BLaER1 (cell line): ENCODE measurements at regions not wholly inside any gene's neighbourhood (a gene's known extent, or its start where the extent isn't known, plus 50 kb on each side); places are given as distances from the start of the nearest gene placed in this dataset.
"Not testable (repeated sequence)": the region's sequence is repeated elsewhere in the genome, so short reads cannot be mapped to it uniquely, and the experiment has no call there.

Source experiments
- H3K27ac ChIP-seq: shearing (Covaris generic); formaldehyde crosslinking; 2 replicates; pipeline ENCODE4 v1.8.1; 2022
- H3K27me3 ChIP-seq: shearing (Covaris generic); formaldehyde crosslinking; 2 replicates; pipeline ENCODE4 v1.8.1; 2022
- H3K36me3 ChIP-seq: shearing (Covaris generic); formaldehyde crosslinking; 2 replicates; pipeline ENCODE4 v1.8.1; 2022
- H3K4me1 ChIP-seq: shearing (Covaris generic); formaldehyde crosslinking; 2 replicates; pipeline ENCODE4 v1.8.1; 2022
- H3K4me2 ChIP-seq: shearing (Covaris generic); formaldehyde crosslinking; 2 replicates; pipeline ENCODE4 v1.8.1; 2022
- H3K4me3 ChIP-seq: shearing (Covaris generic); formaldehyde crosslinking; 2 replicates; pipeline ENCODE4 v1.8.1; 2022
- H3K9ac ChIP-seq: shearing (Covaris generic); formaldehyde crosslinking; 2 replicates; pipeline ENCODE4 v1.8.1; 2022
- H3K9me3 ChIP-seq: shearing (Covaris generic); formaldehyde crosslinking; 2 replicates; pipeline ENCODE4 v1.8.1; 2022
- H4K20me1 ChIP-seq: shearing (Covaris generic); formaldehyde crosslinking; 2 replicates; pipeline ENCODE4 v1.8.1; 2022
- Cebpa-rat ChIP-seq: shearing (Covaris generic); IDR thresholded peaks from 2 replicates; pipeline ENCODE4 v1.8.1; 2022

DNA sequence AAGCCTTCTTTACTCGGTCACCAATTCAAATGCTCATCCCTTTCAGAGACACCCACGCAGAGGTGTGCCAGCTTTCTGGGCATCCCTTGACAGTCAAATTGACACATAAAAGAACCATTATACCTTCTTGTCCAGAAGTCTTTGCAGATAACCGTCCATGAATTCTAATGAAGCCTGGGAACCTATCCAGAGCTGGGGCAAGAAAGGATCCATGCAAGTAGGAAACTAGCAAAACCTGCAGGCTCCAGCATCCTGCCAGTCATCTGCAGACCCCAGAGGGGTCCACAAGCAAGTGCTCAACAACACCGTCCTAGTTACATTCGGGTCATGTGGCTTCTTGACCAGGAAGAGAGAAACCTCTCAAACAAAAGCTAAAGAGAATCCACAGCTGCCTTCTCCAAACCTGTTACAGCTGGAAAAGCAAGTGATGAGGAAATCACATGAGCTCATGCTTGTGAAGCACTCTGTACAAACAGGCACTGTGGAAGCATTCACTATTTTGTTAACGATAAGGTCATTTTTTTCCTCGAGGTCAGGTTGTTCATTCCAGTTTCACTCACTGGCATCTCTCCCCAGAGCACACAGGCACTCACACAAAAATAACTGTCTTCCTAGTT is 80.2 kb upstream of the DMRT1 start:
- H3K27ac ChIP-seq: no peak overlapping the region
- H3K4me3 ChIP-seq: no peak overlapping the region
- no peak overlapping the region for H3K9ac ChIP-seq
- no peak for TF ChIP-seq Cebpa-rat
- peaks cover 18% of the 10 kb centered on the region for H3K4me1 ChIP-seq
- no peaks in the 10 kb centered on the region for H3K36me3 ChIP-seq
- H3K4me2 ChIP-seq: peak overlapping the region; percentile 47
- H4K20me1 ChIP-seq: no peaks in the 10 kb centered on the region
- no peaks in the 10 kb centered on the region for H3K9me3 ChIP-seq
- no peaks in the 10 kb centered on the region for H3K27me3 ChIP-seq

- no peak overlapping the region for H3K27ac ChIP-seq
- no peaks in the 10 kb centered on the region for H3K9me3 ChIP-seq
- no peak overlapping the region for H3K4me3 ChIP-seq
- no peak overlapping the region for H3K4me2 ChIP-seq
- H3K36me3 ChIP-seq: no peaks in the 10 kb centered on the region
- H4K20me1 ChIP-seq: no peaks in the 10 kb centered on the region
- H3K9ac ChIP-seq: no peak overlapping the region
- H3K27me3 ChIP-seq: no peaks in the 10 kb centered on the region
- H3K4me1 ChIP-seq: peaks cover 16% of the 10 kb centered on the region
- TF ChIP-seq Cebpa-rat: no peak
Measured at GRCh38 chr9:761793-762560, 79.5 kb upstream of the DMRT1 start.

GRCh38 chr9:763692-764091 is 77.8 kb upstream of the DMRT1 start:
- H4K20me1 ChIP-seq: no peaks in the 10 kb centered on the region
- no peaks in the 10 kb centered on the region for H3K9me3 ChIP-seq
- no peak for TF ChIP-seq Cebpa-rat
- H3K4me1 ChIP-seq: peaks cover 16% of the 10 kb centered on the region
- no peaks in the 10 kb centered on the region for H3K27me3 ChIP-seq
- no peak overlapping the region for H3K4me2 ChIP-seq
- no peaks in the 10 kb centered on the region for H3K36me3 ChIP-seq
- H3K9ac ChIP-seq: no peak overlapping the region
- H3K4me3 ChIP-seq: no peak overlapping the region
- no peak overlapping the region for H3K27ac ChIP-seq

- H3K4me2 ChIP-seq: no peak overlapping the region
- H3K27ac ChIP-seq: no peak overlapping the region
- H3K9me3 ChIP-seq: no peaks in the 10 kb centered on the region
- H3K4me3 ChIP-seq: no peak overlapping the region
- no peaks in the 10 kb centered on the region for H4K20me1 ChIP-seq
- H3K4me1 ChIP-seq: peaks cover 16% of the 10 kb centered on the region
- no peaks in the 10 kb centered on the region for H3K27me3 ChIP-seq
- no peak overlapping the region for H3K9ac ChIP-seq
- TF ChIP-seq Cebpa-rat: no peak
- H3K36me3 ChIP-seq: no peaks in the 10 kb centered on the region
Measured at GRCh38 chr9:764105-764524, 77.4 kb upstream of the DMRT1 start.

GRCh38 chr9:764986-765385 is 76.5 kb upstream of the DMRT1 start:
- peaks cover 15% of the 10 kb centered on the region for H3K4me1 ChIP-seq
- H3K4me2 ChIP-seq: no peak overlapping the region
- H3K4me3 ChIP-seq: no peak overlapping the region
- H3K27ac ChIP-seq: no peak overlapping the region
- no peak overlapping the region for H3K9ac ChIP-seq
- H4K20me1 ChIP-seq: no peaks in the 10 kb centered on the region
- no peaks in the 10 kb centered on the region for H3K27me3 ChIP-seq
- TF ChIP-seq Cebpa-rat: no peak
- H3K36me3 ChIP-seq: no peaks in the 10 kb centered on the region
- 0 out of 2 replicates have a peak, but pooled peaks cover 5% of the 10 kb centered on the region for H3K9me3 ChIP-seq

DNA sequence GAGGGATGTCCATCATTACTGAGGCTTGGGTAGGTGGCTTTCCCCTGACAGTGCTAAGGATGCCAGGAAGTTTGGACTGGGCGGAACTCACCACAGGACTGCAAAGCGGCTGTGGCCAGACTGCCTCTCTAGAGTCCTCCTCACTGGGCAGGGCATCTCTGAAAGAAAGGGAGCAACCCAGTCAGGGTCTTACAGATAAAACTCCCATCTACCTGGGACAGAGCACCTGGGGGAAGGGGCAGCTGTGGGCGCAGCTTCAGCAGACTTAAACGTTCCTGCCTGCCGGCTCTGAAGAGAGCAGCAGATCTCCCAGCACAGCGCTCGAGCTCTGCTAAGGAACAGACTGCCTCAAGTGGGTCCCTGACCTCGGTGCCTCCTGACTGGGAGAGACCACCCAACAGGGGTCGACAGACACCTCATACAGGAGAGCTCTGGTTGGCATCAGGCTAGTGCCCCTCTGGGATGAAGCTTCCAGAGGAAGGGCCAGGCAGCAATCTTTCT is 74.4 kb upstream of the DMRT1 start:
- H3K27ac ChIP-seq, H3K4me2 ChIP-seq, H3K4me1 ChIP-seq, H3K36me3 ChIP-seq, H3K9me3 ChIP-seq, H3K4me3 ChIP-seq, H3K27me3 ChIP-seq, H4K20me1 ChIP-seq, H3K9ac ChIP-seq: not testable (repeated sequence)

DNA sequence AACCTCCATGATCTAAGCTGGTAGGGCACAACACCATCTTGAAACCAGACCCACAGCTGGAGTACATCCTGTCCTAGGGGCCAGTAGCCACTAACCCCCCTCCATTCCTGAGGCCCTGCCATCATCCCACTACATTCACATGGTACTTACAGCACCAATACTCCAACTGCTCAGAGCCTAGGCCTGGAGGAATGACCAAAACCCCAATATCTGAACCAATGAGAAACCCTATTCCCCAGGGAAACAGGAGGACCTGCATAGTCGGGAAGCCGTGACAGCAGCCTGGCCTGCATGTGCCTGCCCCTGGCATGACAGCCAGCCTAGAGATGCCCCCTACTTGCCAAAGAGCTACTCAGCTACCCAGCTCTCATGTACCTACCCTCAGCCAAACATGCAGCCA is 65.4 kb upstream of the DMRT1 start:
- no peak overlapping the region for H3K9ac ChIP-seq
- no peaks in the 10 kb centered on the region for H3K36me3 ChIP-seq
- H3K27me3 ChIP-seq: no peaks in the 10 kb centered on the region
- no peaks in the 10 kb centered on the region for H3K4me1 ChIP-seq
- H4K20me1 ChIP-seq: no peaks in the 10 kb centered on the region
- no peak for TF ChIP-seq Cebpa-rat
- H3K27ac ChIP-seq: no peak overlapping the region
- no peak overlapping the region for H3K4me3 ChIP-seq
- H3K4me2 ChIP-seq: no peak overlapping the region
- peaks cover 7% of the 10 kb centered on the region; the same call in 1 of the 2 replicates for H3K9me3 ChIP-seq

DNA sequence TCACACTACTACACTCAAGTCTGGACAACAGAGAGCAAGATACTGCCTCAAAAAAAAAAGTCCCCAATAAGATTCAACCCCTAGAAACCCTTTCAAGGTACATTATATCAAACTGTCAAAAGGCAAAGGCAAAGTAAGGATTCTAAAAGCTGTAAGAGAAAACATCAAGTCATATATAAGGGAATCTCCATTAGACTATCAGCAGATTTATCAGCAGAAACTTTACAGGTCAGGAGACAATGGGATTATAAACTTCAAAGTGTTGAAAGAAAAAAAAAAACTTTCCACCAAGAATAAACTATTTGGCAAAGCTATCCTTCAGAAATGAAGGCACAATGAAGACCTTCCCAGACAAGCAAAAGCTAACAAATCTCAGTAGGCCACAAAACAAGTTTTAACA is 63.5 kb upstream of the DMRT1 start:
- no peak overlapping the region for H3K4me3 ChIP-seq
- H3K9me3 ChIP-seq: peaks cover 7% of the 10 kb centered on the region; the same call in 1 of the 2 replicates
- no peak overlapping the region for H3K27ac ChIP-seq
- H3K36me3 ChIP-seq: no peaks in the 10 kb centered on the region
- no peak for TF ChIP-seq Cebpa-rat
- H3K4me2 ChIP-seq: no peak overlapping the region
- no peak overlapping the region for H3K9ac ChIP-seq
- H4K20me1 ChIP-seq: no peaks in the 10 kb centered on the region
- no peaks in the 10 kb centered on the region for H3K4me1 ChIP-seq
- H3K27me3 ChIP-seq: no peaks in the 10 kb centered on the region

- no peaks in the 10 kb centered on the region for H3K36me3 ChIP-seq
- H3K27me3 ChIP-seq: no peaks in the 10 kb centered on the region
- no peak overlapping the region for H3K4me2 ChIP-seq
- no peak for TF ChIP-seq Cebpa-rat
- H3K9me3 ChIP-seq: no peaks in the 10 kb centered on the region
- no peak overlapping the region for H3K9ac ChIP-seq
- H4K20me1 ChIP-seq: no peaks in the 10 kb centered on the region
- H3K4me1 ChIP-seq: peaks cover 12% of the 10 kb centered on the region
- H3K27ac ChIP-seq: no peak overlapping the region
- no peak overlapping the region for H3K4me3 ChIP-seq
Measured at GRCh38 chr9:784202-784601, 57.3 kb upstream of the DMRT1 start.

GRCh38 chr9:784916-785315 is 56.6 kb upstream of the DMRT1 start:
- no peak for TF ChIP-seq Cebpa-rat
- Histone ChIP-seq H3K4me1 (peaks cover 12% of the 10 kb centered on the region), H3K4me3 (no peak overlapping the region), H3K9ac (no peak overlapping the region), H3K9me3 (no peaks in the 10 kb centered on the region), H3K27ac (no peak overlapping the region), H3K36me3 (no peaks in the 10 kb centered on the region), H3K4me2 (no peak overlapping the region), H4K20me1 (no peaks in the 10 kb centered on the region), H3K27me3 (no peaks in the 10 kb centered on the region)
